ENCODE measurements at regions not wholly inside any gene's neighbourhood (a gene's known extent, or its start where the extent isn't known, plus 50 kb on each side); places are given as distances from the start of the nearest gene placed in this dataset.

GRCh38 chr3:30228302-30228631, 378.1 kb upstream of the TGFBR2 start:
- TF ChIP-seq, protein P1, sequence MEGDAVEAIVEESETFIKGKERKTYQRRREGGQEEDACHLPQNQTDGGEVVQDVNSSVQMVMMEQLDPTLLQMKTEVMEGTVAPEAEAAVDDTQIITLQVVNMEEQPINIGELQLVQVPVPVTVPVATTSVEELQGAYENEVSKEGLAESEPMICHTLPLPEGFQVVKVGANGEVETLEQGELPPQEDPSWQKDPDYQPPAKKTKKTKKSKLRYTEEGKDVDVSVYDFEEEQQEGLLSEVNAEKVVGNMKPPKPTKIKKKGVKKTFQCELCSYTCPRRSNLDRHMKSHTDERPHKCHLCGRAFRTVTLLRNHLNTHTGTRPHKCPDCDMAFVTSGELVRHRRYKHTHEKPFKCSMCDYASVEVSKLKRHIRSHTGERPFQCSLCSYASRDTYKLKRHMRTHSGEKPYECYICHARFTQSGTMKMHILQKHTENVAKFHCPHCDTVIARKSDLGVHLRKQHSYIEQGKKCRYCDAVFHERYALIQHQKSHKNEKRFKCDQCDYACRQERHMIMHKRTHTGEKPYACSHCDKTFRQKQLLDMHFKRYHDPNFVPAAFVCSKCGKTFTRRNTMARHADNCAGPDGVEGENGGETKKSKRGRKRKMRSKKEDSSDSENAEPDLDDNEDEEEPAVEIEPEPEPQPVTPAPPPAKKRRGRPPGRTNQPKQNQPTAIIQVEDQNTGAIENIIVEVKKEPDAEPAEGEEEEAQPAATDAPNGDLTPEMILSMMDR (IDR thresholded peaks at IDR 0.05): no peak
- TF ChIP-seq POLR2A (IDR thresholded peaks at IDR 0.05): no peak
- no peak for TF ChIP-seq POLR2AphosphoS5 (IDR thresholded peaks at IDR 0.05)

All from sigmoid colon (tissue), 4 donors.